A549 (cell line): ENCODE measurements at regions not wholly inside any gene's neighbourhood (a gene's known extent, or its start where the extent isn't known, plus 50 kb on each side); places are given as distances from the start of the nearest gene placed in this dataset.
"Not testable (repeated sequence)": the region's sequence is repeated elsewhere in the genome, so short reads cannot be mapped to it uniquely, and the experiment has no call there.

Experiments used
- ATAC-seq, 2 experiments: fragments of 200-7000 bp in 1 of 2; fragments of >200 bp in 1 of 2; cut with Nextera tagmentation in 1 of 2; cut with Tn5 transposase in 1 of 2; 3 replicates each; pipeline versions ENCODE4 v1.8.0 to v1.9.1; 2018 to 2020; ENCODE audit warnings: mild to moderate bottlenecking in 1 of 2, moderate library complexity in 1 of 2
- CTCF ChIA-PET: fragments of 300-600 bp; sonication (Branson Sonifier 250); formaldehyde crosslinking; extraction: SDS; loops from one replicate; lab custom pipeline; 2021; ENCODE audit warnings: antibody characterized with exemption, inconsistent platforms; lab: Yijun Ruan, JAX
- POLR2A ChIA-PET: fragments of 350-600 bp; formaldehyde crosslinking; extraction: SDS; loops from one replicate; lab custom pipeline; 2021; ENCODE audit warnings: antibody characterized with exemption, inconsistent platforms; lab: Yijun Ruan, JAX
- DNase-seq, 2 experiments: peaks; one replicate each; pipeline versions ENCODE4 v3.0.0 to v3.0.0-alpha.2; 2011 to 2016; ENCODE audit warnings: low read depth in 1 of 2, low spot score in 1 of 2
- FAIRE-seq: peaks from 2 replicates; lab custom pipeline; 2011; peaks lifted over from hg19 to GRCh38; lab: Jason Lieb, UNC
- H3K27ac ChIP-seq, 2 experiments: fragments of >200 bp; sonication (Bioruptor Twin); formaldehyde crosslinking; 3 replicates each; pipeline ENCODE4 v1.5.1; 2016 to 2017
- H3K4me1 ChIP-seq: fragments of >200 bp; sonication (Bioruptor Twin); formaldehyde crosslinking; 3 replicates; pipeline ENCODE4 v1.6.1; 2016
- H3K4me2 ChIP-seq: fragments of >200 bp; sonication (Bioruptor Twin); formaldehyde crosslinking; 3 replicates; pipeline ENCODE4 v1.6.1; 2016
- H3K4me3 ChIP-seq: fragments of >200 bp; sonication (Bioruptor Twin); formaldehyde crosslinking; 3 replicates; pipeline ENCODE4 v1.5.1; 2016
- H3K9me3 ChIP-seq: fragments of >200 bp; sonication (Bioruptor Twin); formaldehyde crosslinking; 3 replicates; pipeline ENCODE4 v1.6.1; 2016
- CBX2 ChIP-seq: fragments of 200-600 bp; sonication (generic); IDR thresholded peaks from 2 replicates; pipeline ENCODE4 v1.6.1; 2016; ENCODE audit warnings: low read depth, mild to moderate bottlenecking, borderline replicate concordance
- CHD4 ChIP-seq: fragments of 200-600 bp; sonication (generic); IDR thresholded peaks from 2 replicates; pipeline ENCODE4 v1.6.1; 2016; ENCODE audit warnings: antibody characterized with exemption, mild to moderate bottlenecking, borderline replicate concordance
- ELK1 ChIP-seq: fragments of 150-350 bp; IDR thresholded peaks from 2 replicates; pipeline ENCODE4 v1.6.1; 2014; ENCODE audit warnings: low read depth, mild to moderate bottlenecking, low read length
- FOSB ChIP-seq: fragments of 250-450 bp; sonication (Bioruptor Pico); IDR thresholded peaks from 2 replicates; pipeline ENCODE4 v1.5.0; 2020; ENCODE audit warnings: mild to moderate bottlenecking, moderate library complexity
- FOSL2 ChIP-seq, 2 experiments: fragments of 450-650 bp in 1 of 2; fragments of >200 bp in 1 of 2; sonication (Bioruptor Twin) in 1 of 2; formaldehyde crosslinking; IDR thresholded peaks; 2 replicates each; pipeline versions ENCODE4 v1.5.0 to v1.6.1; 2016 to 2020; ENCODE audit warnings: mild to moderate bottlenecking in 1 of 2, moderate library complexity in 1 of 2
- HDAC2 ChIP-seq: fragments of 200-600 bp; sonication (generic); IDR thresholded peaks from 2 replicates; pipeline ENCODE4 v1.6.1; 2016
- HMGXB4 ChIP-seq: fragments of 250-450 bp; sonication (Bioruptor Pico); IDR thresholded peaks from 2 replicates; pipeline ENCODE4 v1.5.0; 2021; ENCODE audit warnings: mild to moderate bottlenecking, moderate library complexity, borderline replicate concordance
- HOXA7 ChIP-seq: fragments of 250-450 bp; sonication (Bioruptor Pico); IDR thresholded peaks from 2 replicates; pipeline ENCODE4 v1.5.0; 2020; ENCODE audit warnings: mild to moderate bottlenecking, moderate library complexity
- KDM5A ChIP-seq: fragments of 200-600 bp; sonication (generic); IDR thresholded peaks from 2 replicates; pipeline ENCODE4 v1.6.1; 2016; ENCODE audit warnings: antibody characterized with exemption, mild to moderate bottlenecking
- MAFK ChIP-seq: fragments of 450-650 bp; IDR thresholded peaks from 2 replicates; pipeline ENCODE4 v1.6.1; 2014; ENCODE audit not compliant: partially characterized antibody
- MAZ ChIP-seq: fragments of 150-350 bp; IDR thresholded peaks from 2 replicates; pipeline ENCODE4 v1.6.1; 2014; ENCODE audit warnings: antibody characterized with exemption, low read depth, low read length, borderline replicate concordance
- PHF8 ChIP-seq: fragments of 200-600 bp; sonication (generic); IDR thresholded peaks from 2 replicates; pipeline ENCODE4 v1.6.1; 2016; ENCODE audit warnings: low read depth, mild to moderate bottlenecking, antibody characterized with exemption, moderate library complexity, borderline replicate concordance
- POLR2AphosphoS2 ChIP-seq: conservative IDR thresholded peaks from 2 replicates; pipeline ENCODE4 v1.6.1; 2012; ENCODE audit warnings: low read length, improper control_type of control experiment, inconsistent platforms
- RAD21 ChIP-seq, 2 experiments: fragments of >200 bp in 1 of 2; sonication (Bioruptor Twin) in 1 of 2; formaldehyde crosslinking in 1 of 2; IDR thresholded peaks in 1 of 2; conservative IDR thresholded peaks in 1 of 2; 2 replicates in 1 of 2; 3 replicates in 1 of 2; pipeline ENCODE4 v1.6.1; 2012 to 2018; ENCODE audit warnings: inconsistent platforms in 1 of 2
- RARB ChIP-seq: fragments of 250-450 bp; sonication (Bioruptor Pico); IDR thresholded peaks from 2 replicates; pipeline ENCODE4 v1.8.0; 2021; ENCODE audit warnings: mild to moderate bottlenecking, moderate library complexity
- RCOR1 ChIP-seq: fragments of 150-350 bp; IDR thresholded peaks from 2 replicates; pipeline ENCODE4 v1.6.1; 2014; ENCODE audit warnings: antibody characterized with exemption, low read length, low read depth
- RFX5 ChIP-seq: fragments of 450-650 bp; IDR thresholded peaks from 2 replicates; pipeline ENCODE4 v1.7.1; 2014; ENCODE audit warnings: antibody characterized with exemption, mild to moderate bottlenecking, moderate library complexity
- SMC3 ChIP-seq: fragments of >200 bp; sonication (Bioruptor Twin); formaldehyde crosslinking; IDR thresholded peaks from 3 replicates; pipeline ENCODE4 v1.6.1; 2018; ENCODE audit warnings: inconsistent platforms
- SREBF2 ChIP-seq: fragments of 450-650 bp; IDR thresholded peaks from 2 replicates; pipeline ENCODE4 v1.6.1; 2014; ENCODE audit warnings: mild to moderate bottlenecking, moderate library complexity
- TP53 ChIP-seq: fragments of 250-450 bp; sonication (Bioruptor Pico); IDR thresholded peaks from 2 replicates; pipeline ENCODE4 v1.5.0; 2021; ENCODE audit warnings: mild to moderate bottlenecking, moderate library complexity
- USF2 ChIP-seq: fragments of 450-650 bp; IDR thresholded peaks from 2 replicates; pipeline ENCODE4 v1.6.1; 2014; ENCODE audit warnings: antibody characterized with exemption
- ZFP36 ChIP-seq: fragments of 450-650 bp; IDR thresholded peaks from 2 replicates; pipeline ENCODE4 v1.6.1; 2014; ENCODE audit warnings: borderline replicate concordance; ENCODE audit not compliant: partially characterized antibody
- WGBS: methylation state at CpG from one replicate; pipeline ENCODE4 v1.1.6; 2017; ENCODE audit errors: missing lambda C conversion rate; 5-methylcytosine and 5-hydroxymethylcytosine counted together
- TF ChIP-seq, protein P1 (sequence below): fragments of >200 bp; sonication (Bioruptor Twin); formaldehyde crosslinking; IDR thresholded peaks from 3 replicates; pipeline ENCODE4 v1.6.1; 2016

DNA sequence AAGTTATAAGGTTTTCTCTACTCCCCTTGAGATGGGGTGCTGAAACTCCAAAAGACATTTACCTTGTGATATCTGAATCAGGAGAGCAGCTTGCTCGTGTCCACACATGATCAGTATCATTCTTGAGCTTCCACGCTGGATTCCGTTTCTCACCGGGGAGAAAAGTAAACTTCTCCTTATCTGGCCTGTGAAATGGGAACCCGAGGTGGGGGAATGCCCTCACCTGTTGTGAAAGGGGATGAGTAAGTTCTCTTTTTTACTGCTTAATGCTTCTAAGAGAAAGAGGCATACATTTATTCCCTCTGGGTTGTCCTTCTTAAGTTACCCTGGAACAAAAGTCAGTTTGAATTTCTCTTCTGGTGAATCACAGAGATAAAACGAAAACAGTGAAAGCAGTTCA, 440.5 kb upstream of the ADAMTS9 start:
- CTCF ChIA-PET, result no interaction called here
- no peaks in the 10 kb centered on the region for H3K9me3 ChIP-seq
- no peak overlapping the region for H3K27ac ChIP-seq
- TF ChIP-seq POLR2AphosphoS2 (no peak), ELK1 (no peak), HDAC2 (no peak), SREBF2 (no peak), MAZ (no peak), CBX2 (no peak), HOXA7 (CRISPR knock-in tag) (no peak), RARB (no peak)
- WGBS, result 11% methylated on average over 6 of the region's 6 CpGs
- DNase-seq (no peak), ATAC-seq (no peak), FAIRE-seq (no peak)
- H3K4me3 ChIP-seq, result no peak overlapping the region
- POLR2A ChIA-PET, result no interaction called here
- no peak overlapping the region for H3K4me2 ChIP-seq
- no peaks in the 10 kb centered on the region for H3K4me1 ChIP-seq

- FAIRE-seq, result no peak
- ChIA-PET POLR2A (no interaction called here), CTCF (no interaction called here)
- H3K27ac ChIP-seq, result no peak overlapping the region
- H3K9me3 ChIP-seq, result no peaks in the 10 kb centered on the region
- DNase-seq, result no peak
- TF ChIP-seq CHD4 (no peak), MAFK (no peak), FOSB (CRISPR knock-in tag) (no peak), RAD21 (conservative IDR thresholded peaks at IDR 0.05 in 1 of 2, IDR thresholded peaks at IDR 0.05 in 1 of 2) (no peak)
- ATAC-seq, result no peak
- no peak overlapping the region for H3K4me3 ChIP-seq
- no peaks in the 10 kb centered on the region for H3K4me1 ChIP-seq
- WGBS, result 34% methylated on average over 7 of the region's 7 CpGs
- no peak overlapping the region for H3K4me2 ChIP-seq
Measured at GRCh38 chr3:65126527-65127410, 439.0 kb upstream of the ADAMTS9 start.

DNA sequence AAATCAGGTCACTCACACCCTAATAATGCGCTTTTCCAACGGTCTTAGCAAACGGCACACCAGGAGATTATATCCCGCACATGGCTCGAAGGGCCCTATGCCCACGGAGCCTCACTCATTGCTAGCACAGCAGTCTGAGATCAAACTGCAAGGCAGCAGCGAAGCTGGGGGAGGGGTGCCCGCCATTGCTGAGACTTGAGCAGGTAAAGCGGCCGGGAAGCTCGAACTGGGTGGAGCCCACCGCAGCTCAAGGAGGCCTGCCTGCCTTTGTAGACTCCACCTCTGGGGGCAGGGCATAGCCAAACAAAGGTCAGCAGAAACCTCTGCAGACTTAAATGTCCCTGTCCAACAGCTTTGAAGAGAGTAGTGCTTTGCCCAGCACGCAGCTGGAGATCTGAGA, 432.4 kb upstream of the ADAMTS9 start:
- H3K4me3 ChIP-seq, CTCF ChIA-PET, H3K9me3 ChIP-seq, FAIRE-seq, DNase-seq, POLR2A ChIA-PET, H3K4me1 ChIP-seq, ATAC-seq, H3K4me2 ChIP-seq, H3K27ac ChIP-seq: not testable (repeated sequence)
- 61% methylated on average over 3 of the region's 13 CpGs for WGBS

GRCh38 chr3:65118912-65119499, 431.2 kb upstream of the ADAMTS9 start:
- no peak for FAIRE-seq
- 24% methylated on average over 5 of the region's 5 CpGs for WGBS
- TF ChIP-seq RFX5 (no peak), USF2 (no peak), KDM5A (no peak), PHF8 (no peak), SREBF2 (no peak), RARB (no peak), ZFP36 (no peak), HOXA7 (CRISPR knock-in tag) (no peak), FOSL2 (IDR thresholded peaks at IDR 0.05) (no peak), FOSL2 (CRISPR knock-in tag; IDR thresholded peaks at IDR 0.05) (no peak), SMC3 (no peak), TP53 (CRISPR knock-in tag) (no peak), HDAC2 (no peak), RCOR1 (no peak), HMGXB4 (no peak)
- TF ChIP-seq, protein P1, sequence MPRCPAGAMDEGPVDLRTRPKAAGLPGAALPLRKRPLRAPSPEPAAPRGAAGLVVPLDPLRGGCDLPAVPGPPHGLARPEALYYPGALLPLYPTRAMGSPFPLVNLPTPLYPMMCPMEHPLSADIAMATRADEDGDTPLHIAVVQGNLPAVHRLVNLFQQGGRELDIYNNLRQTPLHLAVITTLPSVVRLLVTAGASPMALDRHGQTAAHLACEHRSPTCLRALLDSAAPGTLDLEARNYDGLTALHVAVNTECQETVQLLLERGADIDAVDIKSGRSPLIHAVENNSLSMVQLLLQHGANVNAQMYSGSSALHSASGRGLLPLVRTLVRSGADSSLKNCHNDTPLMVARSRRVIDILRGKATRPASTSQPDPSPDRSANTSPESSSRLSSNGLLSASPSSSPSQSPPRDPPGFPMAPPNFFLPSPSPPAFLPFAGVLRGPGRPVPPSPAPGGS, result no peak

More at GRCh38 chr3:65118912-65119499, 431.2 kb upstream of the ADAMTS9 start:
- no peak overlapping the region for H3K4me3 ChIP-seq
- H3K9me3 ChIP-seq, result no peaks in the 10 kb centered on the region
- POLR2A ChIA-PET, result no interaction called here
- no peak for DNase-seq
- no peak overlapping the region for H3K4me2 ChIP-seq
- no peaks in the 10 kb centered on the region for H3K4me1 ChIP-seq
- CTCF ChIA-PET, result no interaction called here
- ATAC-seq, result no peak
- no peak overlapping the region for H3K27ac ChIP-seq
